ENCODE measurements at regions not wholly inside any gene's neighbourhood (a gene's known extent, or its start where the extent isn't known, plus 50 kb on each side); places are given as distances from the start of the nearest gene placed in this dataset.

DNA sequence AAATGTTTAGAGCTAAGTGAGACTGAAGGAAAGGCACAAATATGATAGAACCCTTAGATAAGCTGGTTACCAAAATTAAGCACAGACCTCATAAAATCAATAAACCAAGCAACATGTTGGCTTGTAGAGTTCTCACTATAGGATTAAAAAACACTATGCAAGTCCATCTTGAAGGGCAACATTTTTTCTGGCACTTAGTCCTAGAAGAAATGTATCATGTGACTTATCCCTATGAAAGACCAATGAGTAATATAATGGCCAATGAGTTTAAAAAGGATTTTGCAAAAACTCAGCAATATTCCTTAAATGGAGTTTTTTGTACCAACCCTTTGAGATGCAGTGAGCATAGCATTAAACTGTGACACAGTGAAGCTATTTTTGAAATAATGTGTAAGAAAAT lies 216.3 kb upstream of the ADRA1B start:
- DNase-seq (ENCODE audit: low read depth), result no peak

- DNase-seq (ENCODE audit: low read depth), result no peak
Measured at GRCh38 chr5:159702301-159702700, 214.0 kb upstream of the ADRA1B start.

DNA sequence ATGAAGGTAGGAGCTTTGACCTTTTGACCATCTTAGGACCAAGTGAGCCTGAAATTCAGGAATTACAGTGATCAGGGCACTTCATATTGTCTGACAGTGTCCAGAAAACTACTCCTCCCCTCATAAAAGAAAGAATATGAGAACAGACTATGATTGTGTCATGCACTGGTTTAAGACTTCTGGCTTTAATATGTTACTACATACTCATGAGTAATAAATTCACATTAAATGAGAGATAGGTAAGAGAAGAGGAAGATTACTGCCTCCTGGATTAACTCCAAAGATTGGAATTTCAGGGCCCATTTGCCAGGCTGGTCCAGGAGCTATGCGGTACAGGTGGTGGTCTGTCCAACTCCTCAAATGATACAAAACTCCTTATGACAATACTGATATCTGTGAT lies 213.5 kb upstream of the ADRA1B start:
- DNase-seq (ENCODE audit: low read depth), result no peak

DNA sequence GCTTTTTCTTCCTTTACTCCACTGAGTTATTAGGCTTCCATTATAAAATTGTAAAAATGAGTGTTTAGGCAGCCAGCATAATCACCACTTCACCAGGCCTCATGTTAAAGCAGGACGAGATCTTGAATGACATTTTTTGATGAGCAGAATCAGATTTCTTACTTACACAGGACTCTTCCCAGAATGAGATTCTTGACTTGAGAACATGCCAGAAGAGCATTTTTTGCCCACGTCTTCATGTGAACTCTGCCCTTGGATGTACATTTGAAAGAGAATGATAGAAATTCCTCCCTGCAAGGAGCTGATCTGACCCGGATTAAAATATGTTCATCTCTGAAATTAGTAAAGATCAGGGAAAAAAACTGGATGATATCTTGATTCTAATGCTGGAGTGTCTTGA lies 212.1 kb upstream of the ADRA1B start:
- no peak for DNase-seq (ENCODE audit: low read depth)

DNA sequence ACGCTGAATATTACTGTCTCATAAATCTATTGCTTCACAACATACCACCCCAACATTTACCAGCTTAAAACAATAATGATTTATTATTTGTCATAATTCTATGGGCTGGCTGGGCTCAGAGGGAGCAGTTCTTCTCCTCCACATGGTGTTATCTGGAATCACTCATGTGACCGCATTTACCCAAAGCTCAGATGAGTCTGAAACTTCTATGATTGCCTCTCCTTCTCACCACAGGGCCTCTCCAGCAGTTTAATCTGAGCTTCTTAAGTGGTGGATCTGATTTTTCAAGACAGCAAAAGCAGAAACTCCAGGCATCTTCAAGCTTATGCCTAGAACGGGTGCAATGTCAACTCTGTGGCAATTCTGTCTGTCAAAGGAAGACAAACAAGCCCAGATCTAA lies 210.3 kb upstream of the ADRA1B start:
- DNase-seq (ENCODE audit: low read depth), result no peak

DNA sequence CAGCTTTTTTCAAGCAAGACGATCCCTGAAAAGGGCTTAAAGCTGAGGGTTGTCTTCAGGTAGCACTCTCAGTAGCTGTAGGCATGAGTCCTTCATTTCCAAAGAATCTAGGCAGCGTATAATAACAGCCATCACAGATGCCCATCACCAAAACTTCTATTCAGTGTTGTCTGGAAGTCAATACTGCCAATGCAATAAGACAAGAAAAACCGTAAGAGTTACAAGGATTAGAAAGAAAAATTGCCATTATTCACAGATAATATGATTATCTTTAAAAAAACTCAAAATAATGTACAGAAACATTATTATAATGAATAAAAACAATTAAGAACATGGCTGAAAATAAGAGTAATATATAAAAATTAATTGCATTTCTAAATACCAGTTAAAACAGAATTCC lies 208.2 kb upstream of the ADRA1B start:
- no peak for DNase-seq (ENCODE audit: low read depth)

DNA sequence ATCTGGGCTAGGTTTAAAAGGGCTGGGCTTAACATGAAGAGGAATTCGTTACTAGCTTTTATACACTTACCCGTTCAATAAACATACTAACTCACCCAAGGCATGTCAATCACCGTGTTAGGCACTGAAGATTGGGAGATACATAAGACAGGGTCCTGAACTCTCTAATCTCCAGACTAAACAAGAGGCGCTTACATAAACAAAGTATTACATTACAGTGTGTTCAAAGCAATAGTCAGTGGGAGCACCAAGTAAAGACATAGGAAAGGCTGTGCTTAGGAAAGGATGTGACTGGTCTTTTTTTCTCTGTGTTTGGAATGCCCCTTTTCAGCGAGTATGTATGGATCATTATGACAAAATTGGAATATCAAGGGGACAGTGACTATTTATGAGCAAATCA lies 203.6 kb upstream of the ADRA1B start:
- no peak for DNase-seq (ENCODE audit: low read depth)

DNA sequence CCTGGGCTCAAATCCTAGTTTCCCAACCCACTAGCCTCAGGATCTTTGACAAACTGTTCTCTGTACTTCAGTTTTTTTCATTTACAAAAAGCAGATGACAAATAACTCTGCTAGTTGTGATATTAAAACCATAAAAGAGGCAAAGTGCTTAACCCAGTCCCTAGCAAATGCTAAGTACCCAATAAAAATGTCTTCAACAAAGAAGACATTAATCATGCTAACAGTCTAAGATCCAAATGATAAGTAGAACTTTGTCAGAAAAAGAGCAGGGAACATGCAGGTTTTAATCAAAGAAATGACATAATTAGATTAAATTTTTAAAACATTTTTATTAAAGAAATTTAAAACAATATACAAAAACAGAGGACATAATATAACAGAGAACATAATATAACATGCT lies 203.0 kb upstream of the ADRA1B start:
- DNase-seq (ENCODE audit: low read depth), result no peak

GRCh38 chr5:159713773-159714172 lies 202.5 kb upstream of the ADRA1B start:
- no peak for DNase-seq (ENCODE audit: low read depth)

- DNase-seq (ENCODE audit: low read depth), result no peak
Measured at GRCh38 chr5:159725475-159725874, 190.8 kb upstream of the ADRA1B start.

DNA sequence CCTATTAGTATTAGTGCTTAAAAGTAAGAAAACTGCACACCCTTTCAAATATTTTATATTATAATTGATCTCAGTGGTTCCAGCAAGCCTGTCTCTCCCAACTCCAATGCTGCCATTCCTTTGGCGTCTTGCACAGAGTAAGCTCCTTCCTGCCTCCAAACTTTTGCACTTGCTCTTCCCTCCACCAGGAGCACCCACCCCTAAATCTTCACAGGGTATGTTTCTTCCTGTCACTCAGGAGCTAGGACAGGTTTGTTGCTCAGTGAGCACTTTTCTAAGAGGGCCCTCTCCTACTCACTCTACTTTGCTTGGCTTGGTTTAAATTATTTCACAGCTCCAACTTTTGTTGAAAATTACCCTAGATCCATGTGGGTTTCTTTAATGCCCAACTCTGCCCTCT lies 189.1 kb upstream of the ADRA1B start:
- no peak for DNase-seq (ENCODE audit: low read depth)

DNA sequence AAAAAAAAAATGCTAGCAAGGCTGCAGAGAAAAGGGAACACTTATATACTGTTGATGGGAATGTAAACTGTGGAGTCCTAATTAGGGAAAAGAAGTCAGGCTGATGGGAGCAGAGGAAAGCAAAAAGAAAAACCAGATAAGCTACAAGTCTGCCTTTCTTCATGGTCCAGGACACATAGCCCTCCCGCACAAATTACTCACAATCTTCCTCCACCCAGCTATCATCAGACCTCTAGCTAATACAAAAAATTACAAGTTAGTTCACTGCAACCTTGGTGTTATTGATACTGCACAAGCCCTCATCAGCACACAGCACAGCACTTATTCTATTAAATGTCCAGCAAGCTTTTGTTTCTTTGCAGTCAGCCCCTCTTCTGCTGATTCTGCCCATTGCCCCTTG lies 186.0 kb upstream of the ADRA1B start:
- DNase-seq (ENCODE audit: low read depth), result no peak

- no peak for DNase-seq (ENCODE audit: low read depth)
Measured at GRCh38 chr5:159732220-159732619, 184.1 kb upstream of the ADRA1B start.

DNA sequence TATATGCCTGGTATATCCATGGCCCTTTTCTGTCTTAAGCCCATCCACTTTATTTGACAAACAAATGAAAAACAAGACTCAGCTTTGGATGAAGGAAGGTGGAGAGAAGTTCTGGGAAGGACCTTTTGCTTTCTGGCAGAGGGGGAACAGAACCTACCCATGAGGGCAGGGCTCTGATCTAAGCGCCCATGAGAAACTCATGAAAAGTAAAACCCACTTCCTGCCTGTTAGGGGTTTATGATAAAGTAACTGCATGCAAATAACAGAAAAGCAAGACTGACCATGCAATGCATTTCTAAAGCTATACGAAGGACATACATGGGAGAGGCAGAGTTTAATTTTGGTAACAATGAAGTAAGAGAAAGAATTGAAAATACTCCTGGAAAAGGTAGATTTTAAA lies 181.9 kb upstream of the ADRA1B start:
- DNase-seq (ENCODE audit: low read depth), result no peak

DNA sequence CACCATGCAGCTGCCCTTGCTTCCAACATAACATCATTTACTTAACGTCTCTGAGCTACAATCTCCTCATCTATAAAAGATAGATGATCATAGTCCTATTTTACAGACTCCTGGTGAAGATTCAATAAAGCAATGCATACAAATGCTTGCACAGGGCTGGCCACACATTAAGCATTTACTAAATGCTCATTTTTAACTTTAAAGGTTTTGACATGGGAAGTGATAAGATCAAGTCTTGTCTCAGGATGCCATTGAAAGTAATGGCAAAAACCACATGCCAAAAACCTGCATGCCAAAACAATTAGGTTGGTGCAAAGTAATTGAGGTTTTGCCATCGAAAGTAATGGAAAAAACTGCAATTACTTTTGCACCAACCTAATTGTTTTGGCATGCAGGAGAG lies 181.2 kb upstream of the ADRA1B start:
- DNase-seq (ENCODE audit: low read depth), result no peak

GRCh38 chr5:159735749-159736660 lies 180.3 kb upstream of the ADRA1B start:
- no peak for DNase-seq (ENCODE audit: low read depth)

- DNase-seq (ENCODE audit: low read depth), result no peak
Measured at GRCh38 chr5:159736844-159737243, 179.4 kb upstream of the ADRA1B start.

DNA sequence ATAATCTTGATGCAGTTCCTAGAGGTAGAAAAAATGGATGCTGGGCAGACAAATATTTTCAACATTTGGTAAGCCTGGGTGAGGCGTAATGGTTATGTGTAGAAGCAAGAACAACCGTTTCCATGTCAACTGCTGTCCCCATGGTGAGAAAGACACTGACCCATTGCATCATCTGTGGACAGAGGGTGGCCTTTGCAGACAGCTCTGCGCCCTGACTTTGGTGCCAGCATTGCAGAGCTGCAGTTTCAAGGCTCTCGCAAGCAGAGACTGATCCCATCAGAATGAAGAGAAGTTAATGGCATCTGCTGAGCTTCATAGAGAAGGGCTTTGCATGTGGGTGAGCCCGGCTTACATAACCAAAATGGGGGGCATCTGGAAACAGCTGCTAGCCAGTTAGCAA lies 179.0 kb upstream of the ADRA1B start:
- no peak for DNase-seq (ENCODE audit: low read depth)

- DNase-seq (ENCODE audit: low read depth), result no peak
Measured at GRCh38 chr5:159741829-159742322, 174.4 kb upstream of the ADRA1B start.

- DNase-seq (ENCODE audit: low read depth), result no peak
Measured at GRCh38 chr5:159743234-159743633, 173.0 kb upstream of the ADRA1B start.

DNA sequence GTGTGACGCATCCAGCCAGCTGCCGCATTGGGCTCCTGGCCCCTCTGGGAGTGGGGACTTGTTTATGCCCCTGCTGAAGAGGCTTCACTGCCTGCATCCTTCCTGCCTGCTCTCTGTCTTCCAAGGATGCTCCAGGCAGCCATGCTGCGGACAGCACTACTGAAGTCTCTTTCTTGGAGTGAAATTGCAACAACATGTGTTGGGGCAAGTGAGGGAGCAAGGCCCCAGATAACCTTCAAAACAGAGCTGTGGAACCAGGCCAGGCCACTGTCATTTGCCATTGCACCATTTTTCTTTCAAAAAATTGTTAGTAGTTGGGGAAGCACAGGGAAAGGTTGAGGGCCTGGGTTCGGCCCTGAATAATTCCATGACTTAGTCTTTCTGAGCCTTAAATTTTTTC lies 169.6 kb upstream of the ADRA1B start:
- no peak for DNase-seq (ENCODE audit: low read depth)

- DNase-seq (ENCODE audit: low read depth), result no peak
Measured at GRCh38 chr5:159749146-159749545, 167.1 kb upstream of the ADRA1B start.

- DNase-seq (ENCODE audit: low read depth), result no peak
Measured at GRCh38 chr5:159750226-159750625, 166.1 kb upstream of the ADRA1B start.

GRCh38 chr5:159751459-159751858 lies 164.8 kb upstream of the ADRA1B start:
- no peak for DNase-seq (ENCODE audit: low read depth)

All from forelimb muscle (tissue), 1 donor.